ENCODE measurements at regions not wholly inside any gene's neighbourhood (a gene's known extent, or its start where the extent isn't known, plus 50 kb on each side); places are given as distances from the start of the nearest gene placed in this dataset.
"Not testable (repeated sequence)": the region's sequence is repeated elsewhere in the genome, so short reads cannot be mapped to it uniquely, and the experiment has no call there.

DNA sequence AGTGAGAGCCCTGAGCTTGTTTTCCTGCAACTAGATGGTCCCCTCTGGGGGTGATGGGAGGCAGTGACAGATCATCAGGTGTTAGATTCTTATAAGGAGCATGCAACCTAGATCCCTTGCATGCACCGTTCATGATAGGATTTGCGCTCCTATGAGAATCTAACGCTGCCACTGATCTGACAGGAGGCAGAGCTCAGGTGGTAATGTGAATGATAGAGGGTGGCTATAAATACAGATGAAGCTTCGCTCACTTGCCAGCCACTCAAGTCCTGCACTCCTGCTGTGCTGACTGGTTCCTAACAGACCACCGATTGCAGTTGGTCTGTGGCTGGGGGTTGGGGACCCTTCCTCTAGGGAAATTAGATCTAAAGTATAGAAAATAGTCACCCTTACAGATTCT, 290.6 kb upstream of the ADCY2 start:
- no peak for DNase-seq (ENCODE audit: extremely low read depth, low read depth)
- no peak for TF ChIP-seq CTCF (IDR thresholded peaks at IDR 0.05; ENCODE audit: low read depth, low read length)

DNA sequence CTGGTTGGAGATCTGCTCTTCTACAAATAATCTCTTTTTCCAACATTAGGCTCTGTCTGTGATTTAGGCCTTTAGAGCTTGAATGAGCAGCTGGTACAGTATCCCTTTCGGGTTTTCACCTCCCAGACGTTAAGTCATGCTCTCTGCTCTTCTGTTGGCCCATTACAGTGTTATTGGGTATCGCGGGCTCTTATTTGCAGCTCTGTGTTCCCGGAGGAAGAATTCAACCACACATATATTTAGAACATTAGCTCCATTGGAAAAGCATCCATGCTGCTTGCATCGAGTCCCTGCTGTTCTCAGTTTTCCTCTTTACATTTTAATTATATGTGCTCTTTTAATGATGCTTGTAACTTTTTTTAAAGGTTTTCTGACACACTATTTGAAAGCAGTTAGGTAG, 278.0 kb upstream of the ADCY2 start:
- no peak for TF ChIP-seq CTCF (IDR thresholded peaks at IDR 0.05; ENCODE audit: low read depth, low read length)
- DNase-seq (ENCODE audit: extremely low read depth, low read depth): no peak

DNA sequence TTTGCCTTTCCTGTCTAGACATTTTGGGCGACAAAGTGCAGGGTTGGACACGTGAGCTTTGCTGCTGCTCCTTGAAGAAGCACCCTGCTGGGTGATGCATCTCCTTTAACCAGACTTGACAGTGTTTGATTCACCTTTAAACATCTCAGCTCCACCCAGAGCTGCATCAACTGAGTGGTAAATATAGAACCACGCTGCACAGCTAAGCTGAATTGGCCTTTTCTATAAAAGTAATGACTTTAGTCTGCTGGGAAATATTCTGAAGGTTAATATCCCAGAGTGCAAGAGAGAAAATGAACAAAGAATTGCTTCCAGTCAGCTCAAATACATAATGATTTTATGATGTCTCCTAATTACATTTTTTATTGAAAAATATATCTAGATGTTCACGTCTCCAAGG, 264.3 kb upstream of the ADCY2 start:
- TF ChIP-seq CTCF (IDR thresholded peaks at IDR 0.05; ENCODE audit: low read depth, low read length): no peak
- DNase-seq (ENCODE audit: extremely low read depth, low read depth): no peak

DNA sequence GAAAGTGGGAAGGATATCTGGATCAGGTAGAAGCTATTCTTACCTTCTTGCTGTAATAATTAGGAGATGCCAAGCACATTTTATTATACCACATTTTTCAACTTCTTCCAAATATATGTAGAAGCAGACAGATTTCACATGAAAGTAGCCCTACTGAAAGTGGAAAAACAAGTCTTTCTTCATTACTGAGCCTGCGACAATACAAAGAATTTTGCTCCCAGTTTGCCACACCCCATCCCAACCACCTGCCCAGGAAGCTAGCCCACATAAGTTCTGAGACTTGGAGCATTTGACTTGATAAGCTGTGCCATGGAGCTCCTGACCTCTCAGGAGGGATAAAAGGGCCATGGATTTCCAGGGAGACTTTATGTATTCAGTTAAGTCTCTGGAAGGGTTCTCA, 249.1 kb upstream of the ADCY2 start:
- no peak for DNase-seq (ENCODE audit: extremely low read depth, low read depth)
- TF ChIP-seq CTCF (IDR thresholded peaks at IDR 0.05; ENCODE audit: low read depth, low read length): no peak

- no peak for TF ChIP-seq CTCF (IDR thresholded peaks at IDR 0.05; ENCODE audit: low read depth, low read length)
Observed at GRCh38 chr5:7157083-7157482, 238.9 kb upstream of the ADCY2 start.

GRCh38 chr5:7169240-7169878, 226.6 kb upstream of the ADCY2 start:
- no peak for TF ChIP-seq CTCF (IDR thresholded peaks at IDR 0.05; ENCODE audit: low read depth, low read length)
- no peak for DNase-seq (ENCODE audit: extremely low read depth, low read depth)

More at GRCh38 chr5:7157083-7157482, 238.9 kb upstream of the ADCY2 start:
- DNase-seq (ENCODE audit: extremely low read depth, low read depth): no peak

GRCh38 chr5:7170785-7171184, 225.2 kb upstream of the ADCY2 start:
- not testable (repeated sequence) for DNase-seq (ENCODE audit: extremely low read depth, low read depth)

- no peak for TF ChIP-seq CTCF (IDR thresholded peaks at IDR 0.05; ENCODE audit: low read depth, low read length)
- no peak for DNase-seq (ENCODE audit: extremely low read depth, low read depth)
Observed at GRCh38 chr5:7179364-7179763, 216.6 kb upstream of the ADCY2 start.
